Right kidney (tissue), 1 donor: ENCODE measurements at regions not wholly inside any gene's neighbourhood (a gene's known extent, or its start where the extent isn't known, plus 50 kb on each side); places are given as distances from the start of the nearest gene placed in this dataset.
"Not testable (repeated sequence)": the region's sequence is repeated elsewhere in the genome, so short reads cannot be mapped to it uniquely, and the experiment has no call there.

ENCODE experiments used
- DNase-seq: peaks from one replicate; pipeline ENCODE4 v3.0.0-alpha.2; 2016

DNA sequence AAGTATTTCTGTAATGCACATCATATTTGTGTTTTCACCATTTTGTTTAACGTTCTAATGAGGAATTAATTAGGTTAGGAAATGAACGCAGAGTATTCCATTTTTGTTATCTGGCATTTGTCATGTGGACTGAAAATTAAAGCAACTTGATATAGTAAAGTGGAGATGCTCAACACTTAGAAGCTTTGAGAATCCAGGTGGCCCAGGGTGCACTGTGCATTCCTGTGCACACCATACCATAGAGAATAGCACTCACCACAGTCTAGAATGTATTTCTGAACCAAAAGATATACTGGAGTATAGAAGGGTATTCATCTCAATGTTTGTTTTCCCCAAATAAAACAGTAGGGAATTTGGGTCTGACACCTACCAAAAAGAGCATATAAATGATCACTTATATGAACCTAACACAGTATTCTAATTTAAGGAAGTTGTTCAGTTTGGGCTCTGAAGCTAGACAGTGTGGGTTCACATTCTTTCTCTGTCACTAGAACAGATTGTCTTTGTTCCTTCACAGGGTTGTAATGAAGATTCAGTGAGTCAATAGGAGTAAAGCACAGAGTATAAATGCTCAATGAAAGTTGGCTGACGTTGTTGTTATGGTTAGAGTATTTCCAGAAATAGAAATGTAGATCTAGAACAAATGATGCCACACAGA lies 125.6 kb upstream of the DMRT1 start:
- no peak for DNase-seq

DNA sequence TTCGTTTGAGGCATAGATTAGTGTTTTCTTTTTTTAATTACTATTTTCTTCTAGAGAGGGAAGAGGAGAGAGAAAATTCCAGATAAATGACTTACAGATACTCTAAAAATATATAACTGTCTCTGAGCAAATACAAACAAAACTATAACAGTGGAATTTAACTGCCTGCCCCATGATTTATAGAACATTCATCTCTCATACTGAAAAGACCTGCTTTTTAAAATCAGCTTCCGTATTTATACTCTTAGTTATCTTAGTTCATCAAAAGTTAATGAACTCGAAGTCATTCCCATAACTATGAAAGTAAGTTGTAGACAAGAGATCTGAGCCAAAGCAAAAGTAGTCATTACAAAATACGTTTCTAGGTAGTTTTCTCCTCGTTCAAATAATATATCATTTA lies 123.8 kb upstream of the DMRT1 start:
- DNase-seq: no peak

DNA sequence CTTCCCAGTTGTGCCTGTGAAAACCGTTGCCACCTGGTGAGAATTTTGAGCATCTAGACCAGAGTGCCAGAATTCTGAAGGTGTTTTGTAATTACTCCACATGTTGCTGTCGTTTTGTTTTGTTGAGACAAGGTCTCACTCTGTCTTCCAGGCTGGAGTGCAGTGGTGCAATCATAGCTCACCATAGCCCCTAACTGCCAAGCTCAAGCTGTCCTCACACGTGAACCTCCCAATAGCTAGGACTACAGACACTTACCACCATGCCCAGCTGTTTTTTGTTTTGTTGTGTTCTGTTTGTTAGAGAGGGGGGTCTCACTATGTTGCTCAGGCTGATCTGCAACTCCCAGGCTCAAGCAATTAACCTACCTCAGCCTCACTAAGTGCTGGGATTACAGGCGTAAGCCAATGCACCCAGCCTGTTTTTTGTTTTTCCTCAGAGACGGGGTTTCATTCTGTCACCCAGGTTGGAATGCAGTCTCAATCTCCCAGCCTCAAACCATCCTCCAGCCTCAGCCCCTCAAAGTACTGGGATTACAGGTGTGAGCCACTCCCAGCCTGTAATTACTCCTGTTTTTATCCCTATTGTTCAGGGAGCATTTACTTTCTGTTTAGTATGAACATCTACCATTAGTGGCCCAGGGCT lies 121.1 kb upstream of the DMRT1 start:
- DNase-seq: no peak

DNA sequence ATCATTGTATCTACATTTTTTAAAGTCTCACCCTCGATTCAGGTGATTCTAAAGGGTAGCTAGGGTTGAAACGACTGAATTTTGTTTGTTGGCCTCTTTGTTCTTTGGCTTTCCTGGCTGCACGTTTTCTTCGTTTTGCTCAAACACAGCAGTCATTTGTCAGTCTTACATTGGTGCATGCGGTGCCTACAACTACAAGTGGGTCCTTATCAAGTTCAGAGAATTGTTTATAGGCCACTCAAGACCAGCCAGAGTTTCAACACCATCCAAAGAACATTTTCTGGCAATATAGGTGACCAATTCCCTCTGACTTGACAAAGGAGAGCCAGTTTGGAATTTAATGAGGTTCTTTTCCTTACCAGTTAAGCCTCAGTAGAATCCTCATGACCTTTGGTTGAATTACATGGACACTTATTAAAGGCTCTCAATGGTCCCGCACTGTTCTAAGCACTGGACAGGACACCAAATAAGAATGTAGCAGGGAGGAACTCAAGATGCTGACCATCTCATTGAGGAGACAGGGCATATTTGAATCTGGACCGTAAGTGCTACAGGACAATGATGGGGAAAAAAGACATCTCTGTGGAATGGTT lies 119.0 kb upstream of the DMRT1 start:
- no peak for DNase-seq

DNA sequence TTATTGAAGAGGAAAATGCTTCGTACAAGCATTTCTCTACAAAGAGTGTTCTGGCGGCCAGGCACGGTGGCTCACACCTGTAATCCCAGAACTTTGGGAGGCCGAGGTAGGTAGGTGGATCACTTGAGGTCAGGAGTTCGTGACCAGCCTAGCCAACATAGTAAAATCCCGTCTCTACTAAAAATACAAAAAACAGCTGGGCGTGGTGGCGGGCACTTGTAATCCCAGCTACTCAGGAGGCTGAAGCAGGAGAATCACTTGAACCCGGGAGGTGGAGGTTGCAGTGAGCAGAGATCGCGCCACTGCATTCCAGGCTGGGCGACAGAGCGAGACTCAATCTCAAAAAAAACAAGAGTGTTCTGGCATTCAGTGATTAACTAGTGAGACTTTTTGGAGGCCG lies 117.0 kb upstream of the DMRT1 start:
- not testable (repeated sequence) for DNase-seq

DNA sequence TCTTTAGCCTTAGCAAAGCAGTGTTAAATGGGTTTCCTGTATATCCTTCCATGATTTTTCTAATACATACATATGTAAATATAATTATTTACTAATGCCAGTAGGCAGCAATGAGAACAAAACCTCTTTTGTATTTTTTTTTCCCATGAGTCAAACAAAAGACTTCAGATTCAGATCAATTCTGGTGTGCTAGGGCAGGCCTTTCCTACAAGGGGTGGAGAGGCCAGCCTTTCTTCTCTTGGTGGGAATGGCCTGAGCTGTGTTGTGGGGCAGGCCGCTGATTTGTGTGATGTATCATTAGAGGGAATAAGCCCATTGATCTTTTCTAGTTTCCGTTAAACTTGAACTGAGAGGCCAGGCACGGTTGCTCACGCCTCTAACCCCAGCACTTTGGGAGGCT lies 115.5 kb upstream of the DMRT1 start:
- no peak for DNase-seq

DNA sequence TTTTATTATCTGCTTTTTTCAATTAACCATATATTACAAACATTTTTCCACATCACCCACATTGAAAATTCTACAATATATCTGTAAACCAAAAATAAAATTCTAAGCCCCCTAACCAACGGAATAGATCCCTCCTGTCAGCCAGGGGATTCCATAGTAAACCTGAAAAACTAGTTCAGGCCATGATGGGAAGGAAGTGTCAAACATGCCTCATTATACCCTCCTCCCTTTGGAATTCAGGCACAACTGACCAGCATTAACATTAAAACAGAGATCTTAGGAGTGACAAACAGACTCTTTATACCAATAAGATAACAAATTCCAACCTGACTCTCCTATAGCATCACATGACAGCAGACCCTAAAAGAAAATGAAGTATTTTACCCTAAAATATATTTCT lies 113.7 kb upstream of the DMRT1 start:
- no peak for DNase-seq

DNA sequence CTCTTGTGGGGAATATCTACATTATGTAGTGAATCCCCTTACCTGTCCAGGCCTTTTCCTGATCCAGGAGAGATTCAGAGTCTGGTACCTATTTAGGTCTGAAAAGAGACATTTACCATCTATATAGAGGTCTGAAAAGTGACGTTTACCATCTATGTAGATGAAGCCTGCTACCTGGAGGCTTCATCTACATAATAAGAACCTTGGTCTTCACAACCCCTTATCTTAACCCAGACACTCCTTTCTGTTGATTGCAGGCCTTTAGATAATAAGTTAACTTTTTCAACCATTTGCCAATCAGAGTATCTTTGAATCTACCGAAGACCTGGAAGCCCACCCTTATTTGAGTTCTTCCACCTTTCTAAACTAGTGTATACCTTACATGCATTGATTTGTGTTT lies 113.0 kb upstream of the DMRT1 start:
- DNase-seq: no peak

DNA sequence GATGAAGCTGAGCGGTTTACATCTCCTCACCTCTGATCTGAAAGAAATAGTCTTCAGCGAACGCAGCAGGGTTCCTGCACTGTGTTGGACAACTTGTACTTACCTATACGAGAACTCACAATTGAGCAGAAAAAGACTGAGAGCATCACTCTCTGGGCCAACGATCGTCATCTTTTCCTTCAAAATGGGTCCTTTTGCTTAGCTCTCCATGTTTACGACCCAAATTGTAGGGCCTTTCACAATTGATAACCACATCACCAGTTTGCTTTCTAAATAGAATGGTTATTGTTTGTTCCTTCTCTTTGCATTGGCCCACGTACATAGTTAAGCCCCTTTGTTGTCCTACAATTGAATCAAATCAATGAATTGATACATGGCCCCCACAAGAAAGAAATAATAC lies 110.0 kb upstream of the DMRT1 start:
- DNase-seq: no peak

DNA sequence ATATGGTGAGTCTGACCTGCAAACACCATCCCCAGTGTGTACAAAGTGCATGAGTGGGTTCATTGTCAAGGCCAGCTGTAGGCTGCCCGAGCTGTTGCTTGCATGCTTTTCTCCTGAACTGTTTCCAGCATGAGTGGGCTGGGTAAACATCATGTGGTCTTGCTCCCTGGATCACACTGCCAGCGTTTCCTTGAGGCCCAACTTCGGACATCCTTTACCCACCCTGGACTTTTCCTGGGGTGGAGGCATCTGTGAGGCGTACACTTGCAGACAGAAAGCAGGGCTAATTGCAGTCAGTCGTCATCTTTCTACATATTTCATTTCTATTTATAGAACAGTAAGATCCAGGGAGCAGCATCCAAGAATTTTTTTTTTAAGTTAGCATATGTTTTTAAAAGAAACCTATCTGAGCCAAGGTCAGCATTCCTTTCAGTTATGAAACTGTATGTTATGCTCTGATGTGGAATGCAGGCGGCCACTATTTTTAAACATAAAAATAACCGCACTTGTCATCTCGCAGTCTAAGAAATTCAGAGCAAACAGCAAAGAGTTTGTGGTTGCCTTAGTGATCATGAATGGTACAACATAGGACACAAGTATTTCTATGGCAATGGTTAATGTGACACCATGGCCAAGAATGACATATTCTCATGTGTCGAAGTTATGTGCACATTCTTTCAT lies 106.5 kb upstream of the DMRT1 start:
- DNase-seq: no peak

DNA sequence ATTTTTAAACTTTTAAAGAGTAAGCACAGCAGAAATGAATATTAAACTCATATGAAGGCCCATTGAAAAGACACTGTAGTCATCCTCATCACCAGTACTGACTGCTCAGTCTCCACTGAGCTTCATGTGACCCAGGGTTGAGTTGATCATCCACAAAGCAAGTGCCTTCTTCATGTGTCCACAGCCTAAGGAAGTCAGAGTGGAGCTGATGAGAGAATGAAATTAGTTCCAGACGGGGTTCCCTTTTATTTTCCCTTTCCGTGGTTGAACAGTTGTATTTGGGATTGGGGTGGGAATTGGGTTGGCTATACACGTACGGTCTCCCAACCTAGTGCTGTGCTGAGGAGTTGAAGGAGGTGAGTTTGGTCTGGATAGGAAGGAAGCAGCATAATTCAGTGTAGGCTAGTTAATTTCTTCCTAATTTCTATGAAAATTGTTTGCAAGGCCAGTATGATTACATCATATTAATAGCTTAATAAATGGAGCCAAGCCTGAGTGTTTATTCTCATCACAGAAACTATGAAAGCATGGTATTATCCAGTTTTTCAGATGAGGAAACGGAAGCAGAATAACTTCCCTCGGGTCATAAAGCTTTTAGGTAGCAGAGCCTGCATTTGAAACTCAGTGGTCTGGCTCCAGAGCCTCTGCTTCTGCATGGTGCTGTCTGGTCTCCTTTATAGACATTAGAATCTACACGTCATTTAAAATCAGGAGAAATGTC lies 103.9 kb upstream of the DMRT1 start:
- no peak for DNase-seq

DNA sequence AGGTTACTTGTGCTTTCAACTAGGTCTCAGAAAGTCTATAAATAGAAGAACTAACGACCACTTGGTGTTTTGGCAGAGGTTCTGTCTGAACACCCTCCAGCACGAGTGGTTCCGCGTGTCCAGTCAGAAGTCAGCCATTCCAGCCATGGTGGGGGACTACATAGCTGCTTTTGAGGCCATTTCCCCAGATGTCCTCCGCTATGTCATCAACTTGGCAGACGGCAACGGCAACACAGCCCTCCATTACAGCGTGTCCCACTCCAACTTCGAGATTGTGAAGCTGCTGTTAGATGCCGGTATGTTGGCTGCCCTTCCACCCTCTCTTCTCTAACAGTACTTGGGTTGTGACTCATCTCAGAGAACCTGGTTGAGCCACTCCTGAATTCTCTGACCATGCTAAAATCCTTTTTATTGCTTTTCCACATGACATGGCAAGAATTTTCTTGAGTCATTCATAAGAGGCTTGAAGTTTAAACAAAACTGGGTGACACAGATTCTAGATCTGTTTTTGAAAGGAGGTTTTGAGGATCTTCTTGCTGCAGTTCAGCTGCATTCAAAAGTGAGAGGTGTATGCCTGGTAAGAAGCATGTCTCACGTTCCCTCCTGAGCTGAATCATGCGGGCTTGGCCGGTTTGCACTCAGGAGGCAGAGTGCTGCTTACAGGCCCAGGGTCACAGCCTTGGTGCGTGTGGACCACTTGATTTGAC lies 103.1 kb upstream of the DMRT1 start:
- no peak for DNase-seq

DNA sequence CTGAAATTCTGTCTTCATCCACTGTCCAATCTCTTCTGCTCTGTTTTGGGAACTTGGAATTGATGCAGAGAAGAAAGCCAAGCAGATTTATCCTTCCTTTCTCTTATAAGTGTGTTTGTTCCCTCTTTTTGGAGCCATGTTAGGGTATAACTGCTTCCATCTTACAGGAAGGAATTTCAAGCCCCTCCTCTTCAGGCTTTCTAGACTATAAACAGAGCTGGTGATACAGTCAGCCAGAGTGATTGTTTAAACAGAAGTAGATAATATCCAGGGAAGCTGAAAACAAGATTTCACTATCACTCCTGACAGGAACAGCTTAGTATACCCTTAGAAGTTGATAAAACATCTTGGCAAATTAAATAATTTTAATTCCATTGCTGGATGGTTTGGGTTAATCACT lies 102.1 kb upstream of the DMRT1 start:
- DNase-seq: no peak

DNA sequence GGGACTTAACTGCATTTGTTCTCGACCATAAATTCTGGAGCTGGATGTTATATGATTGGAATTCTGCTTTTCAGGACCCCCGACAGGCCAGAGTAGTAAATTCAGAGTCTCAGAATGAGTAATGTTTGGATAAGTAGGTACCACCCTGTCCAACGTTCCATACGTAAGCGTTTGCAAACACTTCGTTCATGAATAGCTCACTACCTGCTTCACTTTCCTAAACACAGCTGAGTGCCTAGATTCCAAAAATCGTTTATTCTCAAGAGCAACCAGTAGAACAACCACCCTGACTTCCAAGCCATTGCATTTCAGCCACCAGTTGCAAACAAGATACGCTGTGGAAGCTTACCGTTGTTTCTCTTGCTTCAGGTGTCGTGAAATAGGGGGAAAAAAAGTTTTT lies 101.3 kb upstream of the DMRT1 start:
- no peak for DNase-seq

DNA sequence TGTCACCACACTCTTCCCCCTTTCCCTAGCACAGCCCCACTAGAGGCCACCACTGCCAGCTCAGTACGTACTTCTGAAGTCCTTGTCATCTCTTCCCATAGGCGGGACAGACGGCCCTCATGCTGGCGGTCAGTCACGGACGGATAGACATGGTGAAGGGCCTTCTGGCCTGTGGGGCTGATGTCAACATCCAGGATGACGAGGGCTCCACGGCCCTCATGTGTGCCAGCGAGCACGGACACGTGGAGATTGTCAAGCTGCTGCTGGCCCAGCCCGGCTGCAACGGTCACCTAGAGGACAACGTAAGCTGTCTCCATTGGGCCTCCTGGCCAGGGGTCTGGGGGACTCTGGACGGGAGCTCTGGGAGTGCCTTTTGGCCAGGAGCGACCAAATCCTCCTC lies 99.4 kb upstream of the DMRT1 start:
- DNase-seq: no peak

DNA sequence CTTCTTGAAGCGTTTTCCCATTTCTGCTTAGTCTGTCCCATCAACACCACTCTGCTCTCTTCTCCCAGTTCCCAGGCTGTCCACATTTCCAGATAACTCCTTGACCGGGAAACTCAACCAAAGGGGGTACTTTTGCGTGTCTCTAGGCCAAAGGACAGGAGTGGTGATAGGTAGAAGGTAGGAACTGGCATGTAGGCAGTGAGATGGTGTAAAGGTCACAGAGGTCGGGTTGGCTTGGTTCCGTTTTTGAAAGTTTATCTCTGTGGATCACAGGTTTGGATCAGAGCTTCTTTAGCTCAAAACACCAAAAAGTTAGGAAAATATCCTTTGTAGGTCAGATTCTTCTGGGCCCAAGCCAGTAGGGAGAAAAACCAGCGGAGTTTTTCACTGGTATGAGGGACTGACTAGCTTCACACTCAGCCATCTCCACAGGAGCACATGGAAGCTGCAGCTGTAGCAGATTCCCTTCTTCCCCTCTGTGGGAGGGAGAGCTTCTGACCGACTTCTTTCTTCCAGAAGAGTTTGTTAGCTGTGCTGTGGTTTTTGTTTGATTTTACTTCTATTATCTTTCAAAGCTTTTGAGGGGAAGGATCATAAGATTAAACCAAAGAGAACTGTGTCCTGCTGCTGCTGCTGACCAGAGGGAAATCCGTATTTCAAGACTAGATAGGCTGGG lies 98.4 kb upstream of the DMRT1 start:
- DNase-seq: no peak

DNA sequence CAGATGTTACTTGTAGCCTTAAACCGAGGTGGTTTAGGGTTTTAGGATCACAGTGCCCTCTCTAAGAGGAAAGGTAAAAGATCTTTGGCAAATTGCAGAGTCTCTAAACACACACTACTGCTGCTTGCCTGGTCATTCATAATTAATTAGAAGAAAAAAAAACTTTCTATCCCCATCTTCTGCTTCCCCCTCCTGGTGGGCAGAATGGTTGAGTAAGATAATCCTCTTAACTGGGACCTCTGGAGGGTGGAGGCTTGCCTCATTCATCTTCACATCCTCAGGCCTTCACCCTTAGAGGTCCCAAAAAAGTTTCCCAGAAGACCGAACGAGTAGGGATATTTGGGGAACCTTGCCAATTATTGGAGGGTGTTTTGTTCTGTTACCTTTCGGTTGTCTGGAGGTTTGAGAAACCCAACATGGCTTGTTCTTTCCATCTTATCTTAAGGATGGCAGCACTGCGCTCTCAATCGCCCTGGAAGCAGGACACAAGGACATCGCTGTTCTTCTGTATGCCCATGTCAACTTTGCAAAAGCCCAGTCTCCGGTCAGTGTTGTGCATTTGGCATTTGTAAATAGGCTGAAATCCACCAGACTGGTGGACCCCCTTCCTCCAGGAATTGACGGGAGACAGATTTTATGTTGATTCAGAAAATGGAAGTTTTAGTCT lies 97.3 kb upstream of the DMRT1 start:
- no peak for DNase-seq

DNA sequence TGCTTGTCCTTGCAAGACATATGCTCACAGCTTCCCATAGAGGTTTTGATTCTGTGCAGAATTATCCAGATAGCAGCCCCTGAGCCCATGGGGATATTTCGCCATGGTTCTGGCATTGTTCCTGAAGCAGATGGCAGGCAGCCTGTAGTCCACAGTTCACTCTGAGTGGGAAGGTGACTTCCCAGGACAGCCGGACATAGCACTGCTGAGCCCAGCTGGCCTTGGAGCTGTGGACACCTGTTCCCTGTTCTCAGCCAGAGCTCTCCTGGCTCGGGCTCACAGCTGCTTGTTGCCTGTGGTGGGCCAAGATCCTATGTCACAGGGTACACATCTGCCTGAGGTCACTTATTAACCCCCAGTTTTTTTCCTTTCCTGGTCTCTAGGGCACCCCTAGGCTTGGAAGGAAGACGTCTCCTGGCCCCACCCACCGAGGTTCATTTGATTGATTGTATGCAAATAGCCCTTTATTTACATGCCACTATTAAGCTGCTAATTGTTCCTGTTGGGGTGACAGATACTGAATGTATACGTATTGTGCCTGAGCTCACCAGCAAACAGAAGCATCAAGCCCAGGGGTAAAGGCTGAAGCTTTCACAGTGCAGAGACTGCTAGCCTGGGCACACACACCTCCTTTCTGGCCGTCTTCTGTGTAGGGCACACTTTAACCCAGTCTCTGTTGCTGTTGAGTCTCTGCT lies 96.6 kb upstream of the DMRT1 start:
- no peak for DNase-seq

DNA sequence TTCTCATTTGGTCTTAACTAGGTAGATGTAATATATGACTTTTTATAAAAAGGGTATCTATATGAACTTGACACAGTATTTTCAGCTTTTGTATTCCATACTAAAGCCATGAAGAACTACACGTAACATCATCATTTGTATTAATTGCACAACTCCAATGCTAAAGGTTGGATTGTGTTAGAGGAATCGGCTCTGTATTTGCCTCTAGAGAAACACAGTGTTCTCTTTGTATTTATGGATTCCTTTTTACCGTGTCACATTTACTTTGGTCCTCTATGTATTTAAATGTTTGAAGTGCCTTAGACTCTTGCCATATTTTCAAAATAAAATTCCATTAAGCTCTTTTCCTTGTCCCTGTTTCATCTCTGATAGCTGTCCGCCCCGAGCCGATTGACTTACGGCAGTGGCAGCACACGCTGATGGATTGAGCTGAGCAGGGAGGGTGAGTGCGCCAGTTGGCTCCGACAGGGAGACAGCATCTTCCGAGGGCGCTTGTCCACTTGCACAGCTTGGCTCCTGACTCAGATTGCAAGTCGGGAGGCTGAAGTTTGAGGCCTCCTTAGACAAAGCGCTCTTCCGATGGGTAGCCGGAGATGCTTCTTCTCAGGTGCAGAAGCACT lies 95.6 kb upstream of the DMRT1 start:
- no peak for DNase-seq
